ENCODE measurements at regions not wholly inside any gene's neighbourhood (a gene's known extent, or its start where the extent isn't known, plus 50 kb on each side); places are given as distances from the start of the nearest gene placed in this dataset.
"Not testable (repeated sequence)": the region's sequence is repeated elsewhere in the genome, so short reads cannot be mapped to it uniquely, and the experiment has no call there.

GRCh38 chr14:106470028-106470427 is 943.6 kb downstream of the TMEM121 start:
- in situ Hi-C loops (cut with MboI; ENCODE audit: low sequenced_read_pairs): not testable (repeated sequence)

GRCh38 chr14:106474261-106475028 is 948.1 kb downstream of the TMEM121 start:
- in situ Hi-C loops (cut with MboI; ENCODE audit: low sequenced_read_pairs): not testable (repeated sequence)

DNA sequence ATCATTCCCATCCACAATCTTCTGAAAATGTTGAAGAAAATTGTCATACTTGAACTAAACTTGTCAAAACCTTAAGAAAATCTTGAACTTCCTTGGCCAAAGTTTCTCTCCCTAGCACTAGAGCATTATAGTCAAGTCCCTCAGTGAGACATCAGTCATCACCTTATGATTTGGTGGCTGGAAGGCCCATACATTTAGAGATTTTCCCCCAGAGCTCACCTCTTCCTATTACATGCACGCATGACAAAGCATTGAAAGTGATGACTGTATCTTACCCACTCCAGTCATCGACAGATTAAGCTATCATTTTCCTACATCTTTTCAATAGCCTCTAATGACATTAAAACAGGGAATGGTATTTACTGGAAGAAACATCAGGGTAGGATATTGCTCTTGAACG is 948.8 kb downstream of the TMEM121 start:
- in situ Hi-C loops (cut with MboI; ENCODE audit: low sequenced_read_pairs): not testable (repeated sequence)

DNA sequence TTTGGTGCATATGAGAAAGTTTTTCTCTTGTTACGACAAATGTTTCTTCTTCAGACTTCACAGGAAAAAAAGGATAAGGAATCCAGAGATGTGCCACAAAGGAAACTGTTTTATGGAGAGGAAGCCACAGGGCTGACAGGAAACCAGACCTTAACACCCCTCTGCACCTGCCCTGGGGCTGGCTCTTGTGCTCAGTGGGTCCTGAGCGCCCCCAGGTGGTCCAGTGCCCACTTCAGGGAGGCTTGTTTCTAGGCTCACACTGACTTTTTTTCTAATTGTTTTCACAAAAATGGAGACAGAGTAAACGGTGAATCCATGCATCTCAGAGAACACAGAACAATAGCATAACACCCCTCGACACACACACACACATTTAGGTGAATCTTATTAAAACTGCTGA is 951.2 kb downstream of the TMEM121 start:
- in situ Hi-C loops (cut with MboI; ENCODE audit: low sequenced_read_pairs): not testable (repeated sequence)

DNA sequence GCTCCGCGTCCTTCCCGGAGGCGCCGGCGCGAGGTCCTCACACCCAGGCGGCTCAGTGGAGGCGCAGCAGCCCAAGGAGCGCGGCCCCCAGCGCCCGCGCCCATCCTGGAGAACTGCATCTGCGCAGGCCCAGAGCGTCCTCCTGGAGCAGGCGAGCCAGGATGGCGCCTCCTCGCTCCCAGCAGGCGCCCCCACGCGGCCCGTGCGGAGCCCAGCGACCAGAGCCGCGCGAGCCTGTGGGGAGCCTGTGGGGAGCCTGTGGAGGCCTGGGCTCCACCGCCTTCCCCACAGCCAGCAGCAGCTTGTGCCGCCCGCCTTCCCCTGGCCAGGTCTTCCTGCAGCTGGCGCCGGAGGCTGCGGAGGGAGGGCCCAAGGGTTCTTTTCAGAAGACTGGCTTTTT is 953.9 kb downstream of the TMEM121 start:
- in situ Hi-C loops (cut with MboI; ENCODE audit: low sequenced_read_pairs): not testable (repeated sequence)

DNA sequence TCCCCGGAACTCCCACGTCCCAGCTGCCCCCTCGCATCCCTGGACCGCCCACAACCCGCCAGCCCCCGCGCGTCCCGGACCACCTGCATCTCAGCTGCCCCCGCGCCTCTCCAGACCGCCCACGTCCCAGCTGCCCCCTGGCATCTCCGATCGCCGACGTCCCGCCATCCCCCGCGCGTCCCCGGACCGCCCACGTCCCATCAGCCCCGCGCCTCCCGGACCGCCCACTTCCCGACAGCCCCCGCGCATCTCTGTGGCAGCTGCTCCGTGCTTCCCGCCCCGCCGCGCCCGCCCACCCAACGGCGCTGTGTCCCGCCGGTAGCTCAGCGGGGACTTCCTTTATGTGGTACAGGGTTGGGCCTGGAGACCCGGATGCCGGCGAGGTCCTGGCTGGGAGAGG is 955.8 kb downstream of the TMEM121 start:
- in situ Hi-C loops (cut with MboI; ENCODE audit: low sequenced_read_pairs): not testable (repeated sequence)

GRCh38 chr14:106487600-106487999 is 961.2 kb downstream of the TMEM121 start:
- in situ Hi-C loops (cut with MboI; ENCODE audit: low sequenced_read_pairs): no loop called here

DNA sequence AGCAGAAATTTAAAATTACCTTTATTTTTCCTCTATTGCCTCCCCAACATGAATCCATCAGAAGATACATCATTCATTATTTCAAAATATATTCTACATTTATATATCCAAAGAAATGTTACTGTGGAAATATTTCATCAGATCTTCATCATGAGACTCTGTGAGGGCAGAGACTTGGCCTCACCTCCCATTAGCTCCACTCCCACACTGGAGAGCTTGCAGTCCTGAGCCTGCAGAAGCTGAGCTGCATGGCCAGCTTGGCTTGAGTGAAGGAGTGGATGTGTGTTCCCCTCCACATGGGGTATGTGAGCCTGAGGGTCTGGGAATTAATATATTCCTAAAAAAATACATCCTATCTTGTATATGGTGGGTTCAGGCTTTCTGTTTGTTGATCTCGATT is 961.9 kb downstream of the TMEM121 start:
- in situ Hi-C loops (cut with MboI; ENCODE audit: low sequenced_read_pairs): no loop called here

GRCh38 chr14:106489112-106489881 is 962.9 kb downstream of the TMEM121 start:
- in situ Hi-C loops (cut with MboI; ENCODE audit: low sequenced_read_pairs): no loop called here

DNA sequence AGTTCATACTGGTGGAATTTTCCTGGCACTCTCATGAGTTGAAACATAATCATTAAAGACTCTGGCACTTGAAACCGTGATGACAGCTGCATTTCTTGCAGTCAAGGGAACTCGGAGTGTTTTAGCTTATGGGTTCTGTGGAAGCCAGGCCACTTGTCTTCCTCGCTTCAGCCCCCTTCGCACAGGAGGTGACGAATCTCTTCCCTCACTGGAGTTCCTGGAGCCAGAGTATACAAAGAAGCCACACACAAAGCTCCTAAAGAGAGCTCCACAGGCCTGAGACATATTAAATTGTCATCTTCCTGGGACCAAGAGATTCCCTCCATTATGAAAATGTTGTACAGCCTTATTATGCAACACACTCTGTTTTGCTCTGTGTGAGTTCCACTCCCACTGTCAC is 964.1 kb downstream of the TMEM121 start:
- in situ Hi-C loops (cut with MboI; ENCODE audit: low sequenced_read_pairs): no loop called here

- in situ Hi-C loops (cut with MboI; ENCODE audit: low sequenced_read_pairs): no loop called here
Measured at GRCh38 chr14:106491851-106492250, 965.5 kb downstream of the TMEM121 start.

DNA sequence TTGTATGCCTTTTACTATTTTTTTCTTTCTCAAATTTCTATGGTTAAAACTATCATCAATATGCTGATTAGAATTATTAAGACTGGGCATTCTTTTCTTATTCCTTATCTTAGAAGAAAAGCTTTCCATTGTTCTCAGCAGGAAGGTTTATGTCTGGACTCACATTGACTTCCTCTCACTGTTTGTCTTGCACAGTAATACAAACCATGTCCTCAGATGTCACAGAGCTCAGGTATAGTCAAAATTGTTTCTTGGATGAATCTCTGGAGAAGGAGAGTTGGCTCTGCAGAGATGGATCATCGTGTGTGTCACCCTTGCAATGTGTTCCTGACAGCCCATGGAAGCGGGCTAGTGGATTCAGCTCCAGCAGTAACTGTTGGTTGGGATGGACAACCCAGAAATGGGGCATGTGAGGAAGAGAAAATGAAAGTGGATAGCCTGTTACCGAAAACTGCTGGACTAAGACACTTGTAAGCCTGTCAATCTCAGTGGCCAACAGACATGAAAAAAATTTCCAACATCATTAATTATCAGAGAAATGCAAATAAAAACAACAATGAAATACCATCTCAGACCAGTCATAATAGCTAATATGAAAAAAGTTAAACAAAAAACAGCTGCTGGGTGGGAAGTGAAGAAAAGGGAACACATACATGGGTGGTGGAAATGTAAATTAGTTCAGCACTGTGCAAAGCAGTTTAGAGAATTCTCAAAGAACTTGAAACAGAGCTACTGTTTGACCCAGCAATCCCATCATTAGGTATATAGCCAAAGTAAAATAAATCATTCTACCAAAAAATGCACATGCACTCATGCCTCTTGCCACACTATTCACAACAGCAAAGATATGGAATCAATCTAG is 967.8 kb downstream of the TMEM121 start:
- in situ Hi-C loops (cut with MboI; ENCODE audit: low sequenced_read_pairs): no loop called here

DNA sequence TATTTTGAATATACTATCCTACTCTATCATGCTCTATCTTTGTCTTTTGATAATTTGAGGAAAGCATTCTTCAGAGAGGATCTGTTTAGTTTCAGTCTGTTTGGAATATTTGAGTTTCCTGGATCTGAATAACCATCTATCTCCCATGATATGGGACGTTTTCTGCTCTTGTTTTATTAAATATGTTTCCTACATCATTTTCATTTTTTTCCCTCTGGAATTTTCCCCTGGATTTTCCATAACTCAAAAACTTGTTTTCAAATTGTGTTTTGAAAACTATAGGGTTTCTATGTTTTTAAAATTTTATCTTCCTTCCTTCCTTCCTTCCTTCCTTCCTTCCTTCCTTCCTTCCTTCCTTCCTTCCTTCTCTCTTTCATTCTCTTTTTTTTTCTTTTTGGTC is 974.2 kb downstream of the TMEM121 start:
- in situ Hi-C loops (cut with MboI; ENCODE audit: low sequenced_read_pairs): no loop called here

- in situ Hi-C loops (cut with MboI; ENCODE audit: low sequenced_read_pairs): no loop called here
Measured at GRCh38 chr14:106501898-106502297, 975.5 kb downstream of the TMEM121 start.

GRCh38 chr14:106505366-106505765 is 979.0 kb downstream of the TMEM121 start:
- in situ Hi-C loops (cut with MboI; ENCODE audit: low sequenced_read_pairs): no loop called here

DNA sequence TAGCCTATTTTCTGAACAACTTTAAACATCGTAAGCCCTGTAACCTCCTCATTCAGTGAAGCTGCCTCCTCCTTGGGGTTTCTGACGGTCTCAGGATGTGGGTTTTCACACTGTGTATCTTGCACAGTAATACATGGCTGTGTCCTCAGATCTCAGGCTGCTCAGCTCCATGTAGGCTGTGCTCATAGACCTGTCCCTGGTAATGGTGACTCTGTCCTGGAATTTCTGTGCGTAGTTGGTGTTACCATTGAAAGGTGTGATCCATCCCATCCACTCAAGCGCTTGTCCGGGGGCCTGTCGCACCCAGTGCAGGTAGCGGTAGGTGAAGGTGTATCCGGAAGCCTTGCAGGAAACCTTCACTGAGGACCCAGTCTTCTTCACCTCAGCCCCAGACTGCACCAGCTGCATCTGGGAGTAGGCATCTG is 980.5 kb downstream of the TMEM121 start:
- in situ Hi-C loops (cut with MboI; ENCODE audit: low sequenced_read_pairs): no loop called here

DNA sequence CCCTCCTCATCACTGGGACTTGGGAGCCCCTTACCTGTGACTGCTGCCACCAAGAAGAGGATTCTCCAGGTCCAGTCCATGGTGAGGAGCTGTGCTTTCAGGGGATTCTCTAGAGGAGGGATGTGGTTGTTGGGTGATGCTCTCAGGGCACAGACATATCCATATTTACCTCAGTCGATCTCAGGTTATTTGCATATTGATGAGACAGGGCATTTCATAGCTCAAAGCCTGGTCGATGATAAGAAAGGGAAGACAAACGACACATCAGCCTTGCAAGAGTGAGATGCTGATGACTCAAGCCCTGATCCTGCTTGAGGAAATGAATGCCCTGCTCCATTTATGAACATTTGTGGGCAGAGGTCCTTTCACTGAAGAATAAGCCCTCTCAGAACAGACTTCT is 981.0 kb downstream of the TMEM121 start:
- in situ Hi-C loops (cut with MboI; ENCODE audit: low sequenced_read_pairs): no loop called here

- in situ Hi-C loops (cut with MboI; ENCODE audit: low sequenced_read_pairs): no loop called here
Measured at GRCh38 chr14:106508216-106508615, 981.8 kb downstream of the TMEM121 start.

- in situ Hi-C loops (cut with MboI; ENCODE audit: low sequenced_read_pairs): no loop called here
Measured at GRCh38 chr14:106509176-106509575, 982.8 kb downstream of the TMEM121 start.

- in situ Hi-C loops (cut with MboI; ENCODE audit: low sequenced_read_pairs): no loop called here
Measured at GRCh38 chr14:106509807-106510206, 983.4 kb downstream of the TMEM121 start.

Measured in HL-60/S4 (cell line).